GM12878 (cell line): ENCODE measurements at regions not wholly inside any gene's neighbourhood (a gene's known extent, or its start where the extent isn't known, plus 50 kb on each side); places are given as distances from the start of the nearest gene placed in this dataset.

Source experiments
- ATAC-seq: fragments of 200-7000 bp; cut with Tn5 transposase; 3 replicates; pipeline ENCODE4 v1.9.1; 2020; ENCODE audit warnings: mild to moderate bottlenecking, moderate library complexity
- BruUV-seq: library from RNA; stranded (reverse); fragments of 400-500 nt; replicated peaks from 2 replicates; lab custom pipeline; 2021; lab: Mats Ljungman, UMichigan
- CTCF ChIA-PET: fragments of 300-600 bp; sonication (Branson Sonifier 250); formaldehyde crosslinking; extraction: SDS; loops from one replicate; lab custom pipeline; 2021; ENCODE audit warnings: inconsistent platforms; lab: Yijun Ruan, JAX
- POLR2A ChIA-PET: fragments of 350-600 bp; formaldehyde crosslinking; extraction: SDS; loops from one replicate; lab custom pipeline; 2021; ENCODE audit warnings: inconsistent platforms; lab: Charles Lee
- RAD21 ChIA-PET: fragments of 300-600 bp; sonication (Branson Sonifier 250); formaldehyde crosslinking; loops from one replicate; lab custom pipeline; 2023; ENCODE audit warnings: antibody characterized with exemption; ENCODE audit not compliant: unreplicated experiment; lab: Charles Lee
- SMC1A ChIA-PET: fragments of 300-600 bp; sonication (Branson Sonifier 250); formaldehyde crosslinking; loops from one replicate; lab custom pipeline; 2023; ENCODE audit not compliant: unreplicated experiment, uncharacterized antibody; lab: Charles Lee
- DNase-seq: peaks from one replicate; pipeline ENCODE4 v3.0.0-alpha.2; 2011; ENCODE audit warnings: low read depth, low spot score
- FAIRE-seq: peaks from 3 replicates; lab custom pipeline; 2011; peaks lifted over from hg19 to GRCh38; lab: Jason Lieb, UNC
- H2AFZ ChIP-seq: 2 replicates; pipeline ENCODE4 v1.6.0; 2011; ENCODE audit warnings: low read depth, low read length, control low read depth; ENCODE audit not compliant: control insufficient read depth
- H3K27ac ChIP-seq: 2 replicates; pipeline ENCODE4 v1.5.1; 2011; ENCODE audit warnings: control low read depth; ENCODE audit not compliant: control insufficient read depth, insufficient read depth
- H3K27me3 ChIP-seq, 2 experiments: replicated peaks in 1 of 2; 2 replicates each; pipeline versions ENCODE4 v1.6.0 to v1.6.1; 2011; ENCODE audit warnings: low read length in 1 of 2; ENCODE audit not compliant: control insufficient read depth in 2 of 2, insufficient read depth in 2 of 2
- H3K36me3 ChIP-seq, 2 experiments: 2 replicates each; pipeline ENCODE4 v1.5.1; 2011; ENCODE audit warnings: low read length in 1 of 2; ENCODE audit not compliant: control insufficient read depth in 2 of 2, insufficient read depth in 2 of 2
- H3K4me1 ChIP-seq: 2 replicates; pipeline ENCODE4 v1.6.1; 2011; ENCODE audit warnings: mild to moderate bottlenecking, low read length, moderate library complexity, mixed read lengths; ENCODE audit not compliant: control insufficient read depth, insufficient read depth
- H3K4me2 ChIP-seq: 2 replicates; pipeline ENCODE4 v1.6.0; 2011; ENCODE audit warnings: control low read depth; ENCODE audit not compliant: control insufficient read depth, insufficient read depth
- H3K4me3 ChIP-seq: fragments of 200-600 bp; sonication (generic); 2 replicates; pipeline ENCODE4 v1.5.1; 2016
- H3K79me2 ChIP-seq: 2 replicates; pipeline ENCODE4 v1.6.0; 2011; ENCODE audit warnings: low read length; ENCODE audit not compliant: control insufficient read depth, insufficient read depth
- H3K9ac ChIP-seq: 2 replicates; pipeline ENCODE4 v1.8.0; 2011; ENCODE audit warnings: low read length, control low read depth, mixed read lengths; ENCODE audit not compliant: control insufficient read depth, insufficient read depth
- H3K9me3 ChIP-seq: replicated peaks from 3 replicates; pipeline ENCODE4 v1.5.1; 2011; ENCODE audit warnings: mild to moderate bottlenecking, low read length; ENCODE audit not compliant: control insufficient read depth, insufficient read depth
- H4K20me1 ChIP-seq: 2 replicates; pipeline ENCODE4 v1.6.0; 2011; ENCODE audit not compliant: control insufficient read depth, insufficient read depth
- ATF3 ChIP-seq: IDR thresholded peaks from 2 replicates; pipeline ENCODE4 v1.6.1; 2011; ENCODE audit warnings: low read depth, mild to moderate bottlenecking, low read length, moderate library complexity, borderline replicate concordance; ENCODE audit errors: extremely low read depth
- BCLAF1 ChIP-seq: fragments of 450-650 bp; IDR thresholded peaks from 2 replicates; pipeline ENCODE4 v1.6.1; 2017; ENCODE audit warnings: antibody characterized with exemption, mild to moderate bottlenecking, moderate library complexity
- CHD4 ChIP-seq: fragments of 200-600 bp; sonication (generic); IDR thresholded peaks from 2 replicates; pipeline ENCODE4 v1.6.1; 2016; ENCODE audit warnings: mild to moderate bottlenecking
- CREM ChIP-seq: IDR thresholded peaks from 2 replicates; pipeline ENCODE4 v1.6.1; 2014; ENCODE audit warnings: antibody characterized with exemption, low read depth
- E4F1 ChIP-seq: fragments of 450-650 bp; IDR thresholded peaks from 2 replicates; pipeline ENCODE4 v1.6.1; 2018; ENCODE audit warnings: borderline replicate concordance, mild to moderate bottlenecking; ENCODE audit not compliant: partially characterized antibody
- ELK1 ChIP-seq: IDR thresholded peaks from 2 replicates; pipeline ENCODE4 v1.6.1; 2012; ENCODE audit warnings: low read depth, low read length, improper control_type of control experiment
- HCFC1 ChIP-seq: fragments of 150-350 bp; IDR thresholded peaks from 2 replicates; pipeline ENCODE4 v1.6.1; 2014; ENCODE audit warnings: low read length
- HDAC2 ChIP-seq: fragments of 200-600 bp; sonication (generic); IDR thresholded peaks from 2 replicates; pipeline ENCODE4 v1.6.1; 2017
- IKZF2 ChIP-seq, 2 experiments: fragments of 450-650 bp; IDR thresholded peaks; 2 replicates each; pipeline ENCODE4 v1.6.1; 2017; ENCODE audit warnings: mild to moderate bottlenecking in 2 of 2, moderate library complexity in 2 of 2
- MYC ChIP-seq: IDR thresholded peaks from 2 replicates; pipeline ENCODE4 v1.6.1; 2011; ENCODE audit warnings: mild to moderate bottlenecking, low read length, moderate library complexity, inconsistent platforms; ENCODE audit not compliant: insufficient read depth, insufficient replicate concordance, insufficient read length, severe bottlenecking
- NFYA ChIP-seq: IDR thresholded peaks from 2 replicates; pipeline ENCODE4 v1.6.1; 2011; ENCODE audit warnings: low read depth, mild to moderate bottlenecking, low read length, improper control_type of control experiment, borderline replicate concordance
- NFYB ChIP-seq: IDR thresholded peaks from 2 replicates; pipeline ENCODE4 v1.6.1; 2011; ENCODE audit warnings: low read depth, mild to moderate bottlenecking, low read length, improper control_type of control experiment, moderate library complexity; ENCODE audit not compliant: insufficient read depth
- SIN3A ChIP-seq: IDR thresholded peaks from 2 replicates; pipeline ENCODE4 v1.6.1; 2012; ENCODE audit warnings: low read depth, low read length, improper control_type of control experiment
- SIX5 ChIP-seq: IDR thresholded peaks from 2 replicates; pipeline ENCODE4 v1.6.1; 2011; ENCODE audit warnings: mild to moderate bottlenecking, low read depth, low read length, moderate library complexity; ENCODE audit not compliant: severe bottlenecking
- SMAD5 ChIP-seq: IDR thresholded peaks from 2 replicates; pipeline ENCODE4 v1.6.1; 2016; ENCODE audit warnings: antibody characterized with exemption, low read depth
- TCF12 ChIP-seq: IDR thresholded peaks from 2 replicates; pipeline ENCODE4 v1.6.1; 2011; ENCODE audit warnings: low read depth, mild to moderate bottlenecking, low read length
- ZSCAN29 ChIP-seq: fragments of 450-650 bp; IDR thresholded peaks from 2 replicates; pipeline ENCODE4 v1.6.1; 2017; ENCODE audit warnings: mild to moderate bottlenecking, moderate library complexity
- WGBS: methylation state at CpG from one replicate; pipeline ENCODE4 v1.1.6; 2016; ENCODE audit warnings: low lambda C conversion rate; ENCODE audit not compliant: insufficient replicate concordance, insufficient coverage; ENCODE audit errors: missing lambda C conversion rate; 5-methylcytosine and 5-hydroxymethylcytosine counted together
- in situ Hi-C: fragments of 300-500 bp; cut with MboI; formaldehyde crosslinking; loops from 9 replicates; pipeline ENCODE4 v1.14.3; 2018; ENCODE audit warnings: mixed read lengths
- intact Hi-C: fragments of 100-400 bp; cut with micrococcal nuclease; formaldehyde crosslinking; loops from one replicate; pipeline ENCODE4 v1.14.2; 2022; ENCODE audit not compliant: unreplicated experiment

- no peaks in the 10 kb centered on the region for H3K4me1 ChIP-seq
- ATAC-seq: no peak
- no peak overlapping the region for H3K27ac ChIP-seq
- in situ Hi-C loops: no loop called here
- ChIA-PET RAD21 (no interaction called here), CTCF (interaction anchor here (0.6 kb wide), 1 partner anchor 955 kb away, joined by 3 read pairs; no protein-coding TSS in a partner anchor), POLR2A (no interaction called here), SMC1A (no interaction called here)
- intact Hi-C loops: no loop called here
- no peak for FAIRE-seq
- 31% methylated on average over 14 of the region's 14 CpGs for whole genome bisulfite sequencing
- no peaks in the 10 kb centered on the region for H3K79me2 ChIP-seq
- H3K4me2 ChIP-seq: no peak overlapping the region
- no peak for DNase-seq
- no peak overlapping the region for H3K9ac ChIP-seq
- no peaks in the 10 kb centered on the region for H4K20me1 ChIP-seq
- no peaks in the 10 kb centered on the region for H3K9me3 ChIP-seq
- H3K4me3 ChIP-seq: no peak overlapping the region
- TF ChIP-seq ELK1: no peak
- no peak for TF ChIP-seq ATF3
- TF ChIP-seq MYC: no peak
- TF ChIP-seq E4F1: no peak
- TF ChIP-seq ZSCAN29: no peak
- TF ChIP-seq SIX5: no peak
- no peak for TF ChIP-seq NFYB
- no peak for TF ChIP-seq HDAC2
- TF ChIP-seq BCLAF1: no peak
- TF ChIP-seq IKZF2 (IDR thresholded peaks at IDR 0.05): no peak
- TF ChIP-seq TCF12: no peak
- TF ChIP-seq CREM: no peak
- TF ChIP-seq CHD4: no peak
- no peak for TF ChIP-seq HCFC1
- TF ChIP-seq SIN3A: no peak
- no peak for TF ChIP-seq NFYA
- no peak for TF ChIP-seq SMAD5
- peaks cover 0 to 2% of the 10 kb centered on the region in 2 experiments; a peak in 2 of 4 replicates for H3K27me3 ChIP-seq
- no TSS peak for BruUV-seq
- no peak overlapping the region for H2AFZ ChIP-seq
- no peaks in the 10 kb centered on the region for H3K36me3 ChIP-seq
Observed at GRCh38 chr5:171578829-171579491, 159.5 kb downstream of the FGF18 start.
